Natural killer cell (primary cell): ENCODE measurements at regions not wholly inside any gene's neighbourhood (a gene's known extent, or its start where the extent isn't known, plus 50 kb on each side); places are given as distances from the start of the nearest gene placed in this dataset.

Experiments
- ATAC-seq, 3 donors: fragments of 150-1000 bp in 2 of 3; fragments of 200-7000 bp in 1 of 3; cut with Tn5 transposase; 1 replicate in 1 of 3; 2 replicates in 2 of 3; pipeline ENCODE4 v1.10.0; 2021; ENCODE audit warnings: mild to moderate bottlenecking in 2 of 3, moderate library complexity in 2 of 3
- DNase-seq, 2 donors: peaks; one replicate each; pipeline versions ENCODE4 v3.0.0 to v3.0.0-alpha.2; 2013 to 2021; ENCODE audit warnings: mixed read lengths in 1 of 2
- H3K27ac ChIP-seq: one replicate; pipeline ENCODE4 v1.5.1; 2013; ENCODE audit warnings: mild to moderate bottlenecking, low read length
- H3K27me3 ChIP-seq: one replicate; pipeline ENCODE4 v1.6.1; 2013; ENCODE audit warnings: low read length; ENCODE audit not compliant: control insufficient read depth, insufficient read depth
- H3K36me3 ChIP-seq: one replicate; pipeline ENCODE4 v1.6.1; 2013; ENCODE audit warnings: low read length; ENCODE audit not compliant: control insufficient read depth, insufficient read depth
- H3K4me1 ChIP-seq: one replicate; pipeline ENCODE4 v1.6.1; 2013; ENCODE audit warnings: low read length; ENCODE audit not compliant: control insufficient read depth, insufficient read depth
- H3K4me3 ChIP-seq: one replicate; pipeline ENCODE4 v1.5.1; 2013; ENCODE audit warnings: low read length
- H3K9me3 ChIP-seq: one replicate; pipeline ENCODE4 v1.6.1; 2013; ENCODE audit warnings: low read length; ENCODE audit not compliant: control insufficient read depth, insufficient read depth
- H3K27ac Mint-ChIP-seq, 2 donors: one replicate each; pipeline ENCODE4 v1.8.0; 2022; ENCODE audit warnings: mild to moderate bottlenecking in 2 of 2, mixed read lengths in 2 of 2, moderate library complexity in 1 of 2
- H3K27me3 Mint-ChIP-seq, 2 donors: one replicate each; pipeline ENCODE4 v1.8.0; 2022; ENCODE audit warnings: low read depth in 2 of 2, mixed read lengths in 2 of 2
- H3K36me3 Mint-ChIP-seq: one replicate; pipeline ENCODE4 v1.8.0; 2022; ENCODE audit warnings: mixed read lengths
- H3K4me1 Mint-ChIP-seq, 2 donors: one replicate each; pipeline ENCODE4 v1.8.0; 2022; ENCODE audit warnings: mixed read lengths in 2 of 2
- H3K4me3 Mint-ChIP-seq: one replicate; pipeline ENCODE4 v1.8.0; 2022; ENCODE audit warnings: mild to moderate bottlenecking, moderate library complexity, mixed read lengths
- H3K9me3 Mint-ChIP-seq, 2 donors: one replicate each; pipeline ENCODE4 v1.8.0; 2022; ENCODE audit warnings: mixed read lengths in 2 of 2
- CTCF ChIP-seq: fragments of 200-600 bp; IDR thresholded peaks from one replicate; pipeline ENCODE4 v1.8.0; 2022; ENCODE audit warnings: antibody characterized with exemption
- WGBS: methylation state at CpG from one replicate; pipeline ENCODE4 v1.1.7; 2013; ENCODE audit warnings: missing lambda C conversion rate; ENCODE audit not compliant: insufficient coverage; 5-methylcytosine and 5-hydroxymethylcytosine counted together
- intact Hi-C: fragments of 100-400 bp; cut with micrococcal nuclease; formaldehyde crosslinking; loops from one replicate; pipeline ENCODE4 v1.14.2; 2022

- H3K4me3 Mint-ChIP-seq, result no peak overlapping the region
- ATAC-seq, result peak in 1 of 3 donors; percentile 56
- no peaks in the 10 kb centered on the region for H3K36me3 Mint-ChIP-seq
- Histone ChIP-seq H3K4me3 (no peak overlapping the region), H3K4me1 (peaks cover 4% of the 10 kb centered on the region), H3K9me3 (no peaks in the 10 kb centered on the region), H3K27ac (no peak overlapping the region), H3K36me3 (no peaks in the 10 kb centered on the region), H3K27me3 (no peaks in the 10 kb centered on the region)
- WGBS, result 67% methylated on average over 5 of the region's 5 CpGs
- H3K4me1 Mint-ChIP-seq, result no peaks in the 10 kb centered on the region
- no peak for DNase-seq
- H3K27me3 Mint-ChIP-seq, result peaks cover 0 to 2% of the 10 kb centered on the region in 2 donors
- no peak overlapping the region for H3K27ac Mint-ChIP-seq
- no peak for TF ChIP-seq CTCF
- H3K9me3 Mint-ChIP-seq, result no peaks in the 10 kb centered on the region
- intact Hi-C loops, result no loop called here
These were observed 122.6 kb upstream of the KLF4 start for GRCh38 chr9:107612136-107612535.

- Mint-ChIP-seq H3K4me3 (no peak overlapping the region), H3K27ac (no peak overlapping the region), H3K36me3 (no peaks in the 10 kb centered on the region), H3K9me3 (no peaks in the 10 kb centered on the region), H3K27me3 (peaks cover 0 to 2% of the 10 kb centered on the region in 2 donors), H3K4me1 (no peaks in the 10 kb centered on the region)
- Histone ChIP-seq H3K4me3 (no peak overlapping the region), H3K27me3 (no peaks in the 10 kb centered on the region), H3K36me3 (no peaks in the 10 kb centered on the region), H3K27ac (no peak overlapping the region), H3K4me1 (peaks cover 3% of the 10 kb centered on the region), H3K9me3 (no peaks in the 10 kb centered on the region)
- 93% methylated on average over 2 of the region's 2 CpGs for WGBS
- intact Hi-C loops, result no loop called here
- ATAC-seq (no peak), DNase-seq (no peak)
- TF ChIP-seq CTCF, result no peak
These were observed 120.0 kb upstream of the KLF4 start for GRCh38 chr9:107609547-107609946.

- Histone ChIP-seq H3K27ac (no peak overlapping the region), H3K27me3 (no peaks in the 10 kb centered on the region), H3K36me3 (no peaks in the 10 kb centered on the region), H3K9me3 (no peaks in the 10 kb centered on the region), H3K4me1 (no peaks in the 10 kb centered on the region), H3K4me3 (no peak overlapping the region)
- Mint-ChIP-seq H3K27me3 (peaks cover 0 to 1% of the 10 kb centered on the region in 2 donors), H3K27ac (no peak overlapping the region), H3K36me3 (no peaks in the 10 kb centered on the region), H3K9me3 (no peaks in the 10 kb centered on the region), H3K4me1 (no peaks in the 10 kb centered on the region), H3K4me3 (no peak overlapping the region)
- 94% methylated on average over 8 of the region's 8 CpGs for WGBS
- TF ChIP-seq CTCF, result no peak
- no peak for ATAC-seq
- no peak for DNase-seq
- intact Hi-C loops, result no loop called here
These were observed 116.7 kb upstream of the KLF4 start for GRCh38 chr9:107606149-107606790.

- intact Hi-C loops, result no loop called here
- no peak for TF ChIP-seq CTCF
- DNase-seq (no peak), ATAC-seq (no peak)
- Histone ChIP-seq H3K9me3 (no peaks in the 10 kb centered on the region), H3K27ac (no peak overlapping the region), H3K4me3 (no peak overlapping the region), H3K27me3 (no peaks in the 10 kb centered on the region), H3K4me1 (no peaks in the 10 kb centered on the region), H3K36me3 (no peaks in the 10 kb centered on the region)
- Mint-ChIP-seq H3K36me3 (no peaks in the 10 kb centered on the region), H3K4me3 (no peak overlapping the region), H3K27me3 (no peaks in the 10 kb centered on the region), H3K27ac (no peak overlapping the region), H3K9me3 (no peaks in the 10 kb centered on the region), H3K4me1 (no peaks in the 10 kb centered on the region)
- 87% methylated on average over 4 of the region's 4 CpGs for WGBS
These were observed 115.5 kb upstream of the KLF4 start for GRCh38 chr9:107605041-107605440.
